Hematopoietic multipotent progenitor cell treated with erythropoietin and hydrocortisone succinate and interleukin-3 and kit ligand, for 15 days (in vitro differentiated cells): ENCODE measurements at regions not wholly inside any gene's neighbourhood (a gene's known extent, or its start where the extent isn't known, plus 50 kb on each side); places are given as distances from the start of the nearest gene placed in this dataset.

Source experiments
- DNase-seq: peaks from one replicate; pipeline ENCODE4 v3.0.0-alpha.2; 2015; ENCODE audit warnings: low spot score

- DNase-seq: no peak
These were observed 52.6 kb upstream of the EPHB3 start for GRCh38 chr3:184508938-184509337.

- no peak for DNase-seq
These were observed 49.8 kb upstream of the EPHB3 start for GRCh38 chr3:184511741-184512140.
